ENCODE measurements at regions not wholly inside any gene's neighbourhood (a gene's known extent, or its start where the extent isn't known, plus 50 kb on each side); places are given as distances from the start of the nearest gene placed in this dataset.

GRCh38 chr4:149008415-149009025 lies 566.3 kb upstream of the NR3C2 start:
- DNase-seq (ENCODE audit: low read depth, low spot score) = no peak
- in situ Hi-C loops (cut with HindIII; ENCODE audit: low pct_unique_long_range_greater_than_20kb, low sequenced_read_pairs) = no loop called here

- DNase-seq (ENCODE audit: low read depth, low spot score) = no peak
- in situ Hi-C loops (cut with HindIII; ENCODE audit: low pct_unique_long_range_greater_than_20kb, low sequenced_read_pairs) = no loop called here
Measured at GRCh38 chr4:149005191-149005590, 563.0 kb upstream of the NR3C2 start.

- DNase-seq (ENCODE audit: low read depth, low spot score) = no peak
- in situ Hi-C loops (cut with HindIII; ENCODE audit: low pct_unique_long_range_greater_than_20kb, low sequenced_read_pairs) = no loop called here
Measured at GRCh38 chr4:148999924-149000323, 557.7 kb upstream of the NR3C2 start.

- in situ Hi-C loops (cut with HindIII; ENCODE audit: low pct_unique_long_range_greater_than_20kb, low sequenced_read_pairs) = no loop called here
- peak; percentile 52 for DNase-seq (ENCODE audit: low read depth, low spot score)
Measured at GRCh38 chr4:148998719-148999118, 556.5 kb upstream of the NR3C2 start.

- in situ Hi-C loops (cut with HindIII; ENCODE audit: low pct_unique_long_range_greater_than_20kb, low sequenced_read_pairs) = no loop called here
Measured at GRCh38 chr4:148986951-148987350, 544.7 kb upstream of the NR3C2 start.

GRCh38 chr4:148984951-148985350 lies 542.7 kb upstream of the NR3C2 start:
- in situ Hi-C loops (cut with HindIII; ENCODE audit: low pct_unique_long_range_greater_than_20kb, low sequenced_read_pairs) = no loop called here

More at GRCh38 chr4:148986951-148987350, 544.7 kb upstream of the NR3C2 start:
- DNase-seq (ENCODE audit: low read depth, low spot score) = no peak

GRCh38 chr4:148982200-148982599 lies 540.0 kb upstream of the NR3C2 start:
- no peak for DNase-seq (ENCODE audit: low read depth, low spot score)
- in situ Hi-C loops (cut with HindIII; ENCODE audit: low pct_unique_long_range_greater_than_20kb, low sequenced_read_pairs) = no loop called here

More at GRCh38 chr4:148984951-148985350, 542.7 kb upstream of the NR3C2 start:
- DNase-seq (ENCODE audit: low read depth, low spot score) = no peak

GRCh38 chr4:148980782-148981480 lies 538.7 kb upstream of the NR3C2 start:
- in situ Hi-C loops (cut with HindIII; ENCODE audit: low pct_unique_long_range_greater_than_20kb, low sequenced_read_pairs) = no loop called here

GRCh38 chr4:148978301-148978700 lies 536.1 kb upstream of the NR3C2 start:
- no peak for DNase-seq (ENCODE audit: low read depth, low spot score)
- in situ Hi-C loops (cut with HindIII; ENCODE audit: low pct_unique_long_range_greater_than_20kb, low sequenced_read_pairs) = no loop called here

More at GRCh38 chr4:148980782-148981480, 538.7 kb upstream of the NR3C2 start:
- DNase-seq (ENCODE audit: low read depth, low spot score) = no peak

GRCh38 chr4:148975464-148975863 lies 533.2 kb upstream of the NR3C2 start:
- DNase-seq (ENCODE audit: low read depth, low spot score) = no peak
- in situ Hi-C loops (cut with HindIII; ENCODE audit: low pct_unique_long_range_greater_than_20kb, low sequenced_read_pairs) = no loop called here

GRCh38 chr4:148965080-148965479 lies 522.9 kb upstream of the NR3C2 start:
- no peak for DNase-seq (ENCODE audit: low read depth, low spot score)
- in situ Hi-C loops (cut with HindIII; ENCODE audit: low pct_unique_long_range_greater_than_20kb, low sequenced_read_pairs) = no loop called here

- DNase-seq (ENCODE audit: low read depth, low spot score) = peak; percentile 2
- in situ Hi-C loops (cut with HindIII; ENCODE audit: low pct_unique_long_range_greater_than_20kb, low sequenced_read_pairs) = no loop called here
Measured at GRCh38 chr4:148964456-148964855, 522.2 kb upstream of the NR3C2 start.

GRCh38 chr4:148962539-148963290 lies 520.5 kb upstream of the NR3C2 start:
- in situ Hi-C loops (cut with HindIII; ENCODE audit: low pct_unique_long_range_greater_than_20kb, low sequenced_read_pairs) = no loop called here
- DNase-seq (ENCODE audit: low read depth, low spot score) = peak; percentile 1

- in situ Hi-C loops (cut with HindIII; ENCODE audit: low pct_unique_long_range_greater_than_20kb, low sequenced_read_pairs) = no loop called here
- no peak for DNase-seq (ENCODE audit: low read depth, low spot score)
Measured at GRCh38 chr4:148961526-148961925, 519.3 kb upstream of the NR3C2 start.

GRCh38 chr4:148958317-148958716 lies 516.1 kb upstream of the NR3C2 start:
- in situ Hi-C loops (cut with HindIII; ENCODE audit: low pct_unique_long_range_greater_than_20kb, low sequenced_read_pairs) = no loop called here
- no peak for DNase-seq (ENCODE audit: low read depth, low spot score)

GRCh38 chr4:148955564-148956297 lies 513.5 kb upstream of the NR3C2 start:
- DNase-seq (ENCODE audit: low read depth, low spot score) = no peak
- in situ Hi-C loops (cut with HindIII; ENCODE audit: low pct_unique_long_range_greater_than_20kb, low sequenced_read_pairs) = no loop called here

- in situ Hi-C loops (cut with HindIII; ENCODE audit: low pct_unique_long_range_greater_than_20kb, low sequenced_read_pairs) = no loop called here
- no peak for DNase-seq (ENCODE audit: low read depth, low spot score)
Measured at GRCh38 chr4:148954011-148954749, 512.0 kb upstream of the NR3C2 start.

Data from SK-MEL-5 (cell line).